NCI-H2171 treated with DMSO at 0.1 percent for 48 hours (cell line): ENCODE measurements at regions not wholly inside any gene's neighbourhood (a gene's known extent, or its start where the extent isn't known, plus 50 kb on each side); places are given as distances from the start of the nearest gene placed in this dataset.
"Not testable (repeated sequence)": the region's sequence is repeated elsewhere in the genome, so short reads cannot be mapped to it uniquely, and the experiment has no call there.

Experiments
- DNase-seq: peaks from one replicate; lab custom pipeline; 2025; lab: John Stamatoyannopoulos, UW

- no peak for DNase-seq
Measured at GRCh38 chr4:97103252-97103651, 1040.0 kb downstream of the STPG2 start.

- no peak for DNase-seq
Measured at GRCh38 chr4:97104006-97104405, 1039.3 kb downstream of the STPG2 start.

- DNase-seq = no peak
Measured at GRCh38 chr4:97104666-97105065, 1038.6 kb downstream of the STPG2 start.

GRCh38 chr4:97105347-97106099 is 1037.8 kb downstream of the STPG2 start:
- DNase-seq = no peak

DNA sequence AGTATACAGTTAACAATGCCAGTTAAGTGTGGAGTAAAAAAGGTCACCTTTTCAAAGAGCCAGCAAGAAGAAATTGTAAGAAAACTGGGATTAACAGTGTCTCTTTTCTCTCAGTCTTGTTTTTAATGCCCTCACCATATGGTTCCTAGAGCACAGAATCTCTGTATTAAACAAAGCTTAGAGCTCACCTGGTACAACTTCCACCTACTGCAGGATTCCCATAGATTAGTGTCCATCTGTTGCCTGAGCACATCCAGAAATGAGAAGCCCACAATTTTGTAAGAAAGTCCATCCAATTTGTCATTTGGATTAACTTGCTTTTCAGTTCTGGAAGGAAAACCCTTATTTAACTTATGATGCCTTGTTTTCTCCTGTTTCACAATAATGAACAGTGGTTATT is 1037.1 kb downstream of the STPG2 start:
- DNase-seq = no peak

DNA sequence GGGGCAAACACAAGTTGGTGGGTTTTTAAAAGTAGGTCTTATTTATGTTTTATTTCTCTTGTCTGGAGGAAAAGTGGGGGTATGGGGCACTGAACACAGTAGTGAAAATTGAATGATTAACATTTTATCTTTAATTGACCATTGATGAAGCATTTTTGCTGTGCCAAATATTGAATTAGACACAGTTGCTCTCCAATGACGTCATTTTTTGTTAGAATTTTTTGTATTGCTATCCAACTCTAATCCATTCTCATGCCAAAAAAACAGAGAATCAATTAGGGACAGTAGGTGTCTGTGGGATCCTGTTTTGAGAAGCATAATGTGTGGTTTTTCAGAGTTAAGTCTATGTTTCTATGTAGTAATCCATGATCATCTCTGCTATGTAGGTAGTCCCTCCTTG is 1032.8 kb downstream of the STPG2 start:
- no peak for DNase-seq

DNA sequence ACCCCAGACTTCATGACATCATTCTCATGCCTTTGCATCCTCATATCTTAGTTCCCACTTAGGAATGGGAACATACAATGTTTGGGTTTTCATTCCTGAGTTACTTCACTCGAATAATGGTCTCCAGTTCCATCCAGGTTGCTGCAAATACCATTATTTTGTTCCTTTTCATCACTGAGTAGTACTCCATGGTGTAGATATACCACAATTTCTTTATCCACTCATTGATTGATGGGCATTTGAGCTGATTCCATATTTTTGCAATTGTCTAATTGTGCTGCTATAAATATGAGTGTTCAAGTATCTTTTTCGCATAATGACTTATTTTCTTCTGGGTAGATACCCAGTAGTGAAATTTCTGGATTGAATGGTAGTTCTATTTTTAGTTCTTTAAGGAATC is 1026.8 kb downstream of the STPG2 start:
- no peak for DNase-seq

DNA sequence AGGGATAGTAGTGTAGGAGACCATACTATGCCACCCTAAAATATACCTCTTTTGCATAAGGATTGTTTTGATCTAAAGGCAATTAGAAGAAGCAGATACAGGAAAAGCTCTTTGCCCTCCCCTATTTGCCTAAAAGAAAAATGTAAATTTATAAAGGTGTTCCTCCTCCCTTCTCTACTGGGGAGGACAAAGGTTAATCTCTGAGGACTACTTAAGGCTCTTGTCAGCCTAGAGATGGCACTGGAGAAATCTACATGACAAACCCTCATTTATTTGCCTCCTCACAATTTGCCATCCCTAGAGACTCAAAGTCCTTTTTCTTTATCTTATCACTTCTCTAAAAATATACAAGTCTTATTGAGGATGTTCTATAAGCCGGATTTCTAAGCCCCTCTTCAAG is 1021.8 kb downstream of the STPG2 start:
- DNase-seq = no peak

DNA sequence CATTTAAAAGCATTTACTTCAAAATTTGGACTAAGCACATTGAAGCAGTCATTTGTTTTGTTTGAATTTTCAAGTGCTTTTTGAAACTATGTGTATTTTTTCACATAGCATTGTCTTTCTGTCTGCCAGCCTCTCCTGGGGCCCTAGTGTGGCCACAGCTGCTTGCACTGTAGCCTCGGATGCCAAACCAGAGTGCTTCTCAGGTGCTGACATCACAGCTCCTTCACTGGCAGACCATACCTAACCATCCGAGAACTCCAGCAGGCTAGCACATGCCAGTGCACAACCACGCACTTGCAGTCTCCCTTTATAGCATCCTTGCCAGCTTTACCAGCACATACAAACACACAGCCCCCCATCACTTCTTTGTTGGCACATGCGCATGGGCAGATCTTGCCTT is 1019.7 kb downstream of the STPG2 start:
- DNase-seq = no peak

DNA sequence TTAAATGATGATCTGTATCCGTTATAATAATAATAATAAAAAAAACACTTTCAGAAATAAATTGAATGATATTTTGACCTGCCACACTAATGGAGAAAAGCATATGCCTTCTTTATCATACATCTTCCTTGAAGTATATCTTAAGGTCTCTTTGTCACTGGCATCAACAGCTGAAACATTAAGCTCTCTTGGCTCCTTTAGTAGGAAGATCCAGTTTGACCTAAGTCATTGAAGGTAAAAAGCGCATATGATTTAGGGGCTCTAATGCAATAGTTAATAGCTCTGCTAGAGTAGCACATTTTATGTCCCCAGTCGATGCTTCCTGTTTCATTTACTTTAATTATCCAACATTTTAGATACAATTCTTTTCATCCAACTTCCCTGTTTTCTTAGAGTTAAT is 1010.8 kb downstream of the STPG2 start:
- no peak for DNase-seq

DNA sequence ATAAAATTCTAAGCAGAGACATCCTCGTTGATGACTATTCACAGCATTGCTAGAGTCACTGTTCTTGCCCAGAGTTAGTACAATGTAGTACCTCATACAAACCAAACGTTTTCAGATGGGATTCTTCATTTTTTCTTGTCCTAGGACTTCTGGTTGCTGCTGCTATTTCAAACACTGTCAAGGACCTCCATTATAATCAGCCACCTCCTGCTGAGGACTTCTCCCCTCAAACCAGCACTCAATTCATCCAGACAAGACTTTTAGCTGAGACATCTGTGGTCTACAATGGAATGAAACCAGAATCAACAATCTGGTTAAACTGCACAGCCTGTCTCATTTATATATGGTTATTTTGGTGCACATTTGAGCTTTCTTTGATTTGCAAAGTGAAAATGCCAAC is 1008.8 kb downstream of the STPG2 start:
- no peak for DNase-seq

DNA sequence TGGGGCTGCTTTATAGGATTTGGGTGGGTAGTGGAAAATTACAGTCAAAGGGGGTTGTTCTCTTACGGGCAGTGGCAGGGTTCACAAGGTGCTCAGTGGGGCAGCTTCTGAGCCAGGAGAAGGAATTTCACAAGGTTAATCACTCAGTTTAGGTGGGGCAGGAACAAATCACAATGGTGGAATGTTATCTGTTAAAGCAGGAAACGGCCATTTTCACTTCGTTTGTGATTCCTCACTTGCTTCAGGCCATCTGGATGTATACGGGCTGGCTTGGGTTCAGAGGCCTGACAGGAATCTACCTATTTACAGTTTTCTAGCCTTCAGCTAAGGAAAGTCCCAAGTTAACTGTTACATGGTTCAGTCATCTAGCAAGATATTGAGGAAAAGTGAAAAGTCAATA is 1003.5 kb downstream of the STPG2 start:
- no peak for DNase-seq

GRCh38 chr4:97140545-97140944 is 1002.7 kb downstream of the STPG2 start:
- no peak for DNase-seq

DNA sequence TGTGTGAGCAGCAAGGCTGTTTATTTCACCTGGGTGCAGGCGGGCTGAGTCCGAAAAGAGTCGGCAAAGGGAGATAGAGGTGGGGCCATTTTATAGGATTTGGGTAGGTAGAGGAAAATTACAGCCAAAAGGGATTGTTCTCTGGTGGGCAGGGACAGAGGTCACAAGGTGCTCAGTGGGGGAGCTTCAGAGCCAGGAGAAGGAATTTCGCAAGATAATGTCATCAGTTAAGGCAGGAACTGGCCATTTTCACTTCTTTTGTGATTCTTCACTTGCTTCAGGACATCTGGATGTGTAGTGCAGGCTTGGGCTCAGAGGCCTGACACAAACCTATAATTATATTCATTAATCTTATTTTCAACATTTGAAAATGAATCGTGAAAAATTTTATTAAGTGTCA is 1001.9 kb downstream of the STPG2 start:
- not testable (repeated sequence) for DNase-seq

DNA sequence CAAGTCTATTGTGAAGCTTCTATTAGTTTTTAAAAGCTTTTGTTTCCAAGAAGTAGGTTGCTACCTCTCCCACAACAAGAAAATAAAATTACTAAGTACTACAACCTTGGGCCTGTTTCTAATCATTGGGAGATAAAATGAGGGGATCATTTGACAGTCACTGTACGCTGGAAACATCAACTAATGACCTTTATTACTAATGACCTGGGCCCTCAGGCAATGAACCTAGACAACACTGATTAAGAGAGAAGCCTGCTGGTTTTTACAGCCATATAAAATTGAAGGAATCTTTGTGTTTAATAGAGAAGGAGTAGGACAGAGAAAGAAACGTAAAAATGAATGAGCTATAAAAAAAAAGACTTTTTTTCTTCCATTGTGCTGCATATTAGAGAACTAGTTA is 1000.9 kb downstream of the STPG2 start:
- no peak for DNase-seq

GRCh38 chr4:97142893-97143292 is 1000.4 kb downstream of the STPG2 start:
- no peak for DNase-seq

DNA sequence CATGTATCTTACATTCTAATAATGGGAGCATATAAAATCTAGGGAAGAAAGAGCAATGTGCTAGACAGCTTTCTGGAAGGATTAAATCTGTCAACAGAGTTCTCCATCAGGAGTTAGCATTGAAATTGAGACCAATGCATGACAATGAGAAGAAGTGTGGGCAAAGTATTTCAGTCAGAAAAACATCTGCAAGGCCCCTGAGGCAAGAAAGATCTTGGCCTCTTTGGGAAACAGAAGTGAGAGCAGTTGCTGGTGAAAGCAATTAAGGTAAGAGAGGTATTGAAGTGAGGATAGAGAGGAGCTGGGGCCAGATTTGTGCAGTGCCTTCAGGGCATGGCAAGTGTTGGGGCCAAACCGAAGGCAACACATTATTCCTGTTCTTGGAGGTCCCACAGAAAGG is 999.1 kb downstream of the STPG2 start:
- no peak for DNase-seq

DNA sequence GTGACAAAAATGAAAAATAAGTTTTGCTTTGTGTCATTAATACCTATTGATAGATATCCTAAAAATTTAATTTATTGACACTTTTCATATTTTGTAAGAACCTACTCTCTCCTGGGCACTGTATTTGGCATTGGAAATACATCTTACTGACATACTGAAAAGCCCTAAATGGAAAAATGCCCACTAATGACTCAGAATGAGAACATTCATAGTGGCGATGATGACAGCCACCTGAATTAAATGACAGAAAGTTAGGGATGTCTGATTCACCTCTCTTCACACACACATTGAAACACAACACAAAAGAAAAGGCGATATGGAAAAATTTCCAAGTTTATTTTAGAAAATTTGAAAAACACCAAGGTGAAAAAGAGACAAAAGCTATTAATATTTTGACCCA is 992.3 kb downstream of the STPG2 start:
- DNase-seq = no peak

DNA sequence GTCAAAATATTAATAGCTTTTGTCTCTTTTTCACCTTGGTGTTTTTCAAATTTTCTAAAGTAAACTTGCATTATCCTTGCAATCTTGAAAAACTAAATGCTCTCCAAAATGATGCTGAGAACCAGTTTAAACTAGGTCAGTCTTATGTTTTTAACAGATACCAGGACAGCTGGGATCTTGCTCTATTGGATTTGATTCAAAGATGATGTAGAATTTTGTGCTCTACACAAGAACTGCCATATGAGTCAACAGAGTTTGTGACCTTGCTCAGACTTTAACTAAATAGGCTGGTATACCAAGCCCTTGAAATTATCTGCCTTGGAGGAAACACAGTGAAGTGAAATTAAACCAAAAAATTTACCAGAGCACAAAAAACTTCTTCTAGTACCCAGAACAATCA is 991.1 kb downstream of the STPG2 start:
- no peak for DNase-seq

- no peak for DNase-seq
Measured at GRCh38 chr4:97153042-97153441, 990.2 kb downstream of the STPG2 start.

DNA sequence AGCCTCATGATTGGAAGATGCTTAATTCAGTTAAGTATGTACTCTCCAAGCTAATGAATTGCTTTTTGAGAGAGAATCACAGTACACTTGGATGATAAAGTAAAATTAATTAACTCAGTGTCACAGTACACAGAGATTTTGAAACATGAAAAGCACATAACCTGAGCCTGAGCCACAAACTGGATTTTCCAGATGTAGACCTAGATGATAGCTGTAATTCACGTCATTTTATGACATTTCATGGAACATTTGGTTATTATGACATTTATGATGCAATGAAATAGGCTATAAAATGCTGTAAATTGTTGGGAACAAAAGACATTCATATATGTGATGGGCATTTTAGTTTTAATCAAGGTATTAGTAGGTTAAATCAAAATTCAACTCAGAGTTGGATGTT is 983.7 kb downstream of the STPG2 start:
- DNase-seq = no peak

GRCh38 chr4:97185233-97185632 is 958.0 kb downstream of the STPG2 start:
- DNase-seq = no peak

DNA sequence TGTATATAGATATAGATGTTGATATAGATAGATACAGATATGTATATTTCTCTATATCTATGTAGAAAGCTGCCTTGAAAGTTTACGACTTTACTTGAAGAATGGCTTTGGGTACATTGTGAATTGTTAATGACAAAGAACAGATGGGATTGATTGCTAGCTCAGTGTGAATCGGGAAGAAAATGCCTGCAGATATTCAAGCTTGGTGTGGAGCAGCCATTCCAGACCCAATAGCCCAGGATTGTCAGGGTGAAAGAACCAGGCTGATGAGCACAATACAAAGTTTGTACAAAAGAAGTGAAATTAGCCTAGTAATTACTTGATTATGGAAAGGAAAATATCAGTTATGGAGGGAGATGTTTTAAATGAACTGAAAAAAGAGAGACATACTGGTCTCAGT is 946.2 kb downstream of the STPG2 start:
- DNase-seq = no peak

- no peak for DNase-seq
Measured at GRCh38 chr4:97208749-97209148, 934.5 kb downstream of the STPG2 start.
